ENCODE measurements at regions not wholly inside any gene's neighbourhood (a gene's known extent, or its start where the extent isn't known, plus 50 kb on each side); places are given as distances from the start of the nearest gene placed in this dataset.

- Mint-ChIP-seq H3K9me3 (ENCODE audit: low read depth) (peaks cover 25% of the 10 kb centered on the region), H3K27me3 (no peaks in the 10 kb centered on the region), H3K4me3 (ENCODE audit: low read depth) (no peak overlapping the region), H3K27ac (no peak overlapping the region), H3K36me3 (ENCODE audit: insufficient read depth) (peaks cover 13% of the 10 kb centered on the region), H3K4me1 (ENCODE audit: low read depth) (peaks cover 6% of the 10 kb centered on the region)
- TF ChIP-seq, protein P1, sequence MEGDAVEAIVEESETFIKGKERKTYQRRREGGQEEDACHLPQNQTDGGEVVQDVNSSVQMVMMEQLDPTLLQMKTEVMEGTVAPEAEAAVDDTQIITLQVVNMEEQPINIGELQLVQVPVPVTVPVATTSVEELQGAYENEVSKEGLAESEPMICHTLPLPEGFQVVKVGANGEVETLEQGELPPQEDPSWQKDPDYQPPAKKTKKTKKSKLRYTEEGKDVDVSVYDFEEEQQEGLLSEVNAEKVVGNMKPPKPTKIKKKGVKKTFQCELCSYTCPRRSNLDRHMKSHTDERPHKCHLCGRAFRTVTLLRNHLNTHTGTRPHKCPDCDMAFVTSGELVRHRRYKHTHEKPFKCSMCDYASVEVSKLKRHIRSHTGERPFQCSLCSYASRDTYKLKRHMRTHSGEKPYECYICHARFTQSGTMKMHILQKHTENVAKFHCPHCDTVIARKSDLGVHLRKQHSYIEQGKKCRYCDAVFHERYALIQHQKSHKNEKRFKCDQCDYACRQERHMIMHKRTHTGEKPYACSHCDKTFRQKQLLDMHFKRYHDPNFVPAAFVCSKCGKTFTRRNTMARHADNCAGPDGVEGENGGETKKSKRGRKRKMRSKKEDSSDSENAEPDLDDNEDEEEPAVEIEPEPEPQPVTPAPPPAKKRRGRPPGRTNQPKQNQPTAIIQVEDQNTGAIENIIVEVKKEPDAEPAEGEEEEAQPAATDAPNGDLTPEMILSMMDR (IDR thresholded peaks at IDR 0.05; ENCODE audit: unreplicated experiment): no peak
- DNase-seq (ENCODE audit: low spot score, unreplicated experiment): no peak
Measured at GRCh38 chr6:106035655-106036054, 50.5 kb upstream of the PRDM1 start.

DNA sequence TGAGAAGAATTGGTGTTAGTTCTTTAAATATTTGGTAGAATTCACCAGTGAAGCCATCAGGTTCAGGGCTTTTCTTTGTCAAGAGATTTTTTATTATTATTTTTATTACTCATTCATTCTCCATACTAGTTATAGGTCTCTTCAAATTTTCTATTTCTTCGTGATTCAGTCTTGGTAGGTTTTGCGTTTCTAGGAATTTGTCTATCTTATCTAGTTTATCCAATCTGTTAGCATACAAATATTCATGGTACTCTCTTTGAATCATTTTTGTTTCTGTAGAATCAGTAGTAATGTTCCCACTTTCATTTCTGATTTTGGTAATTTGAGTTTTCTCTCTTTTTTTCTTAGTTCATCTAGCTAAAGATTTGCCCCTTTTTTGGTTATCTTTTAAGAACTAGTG, 52.3 kb upstream of the PRDM1 start:
- Mint-ChIP-seq H3K36me3 (ENCODE audit: insufficient read depth) (peaks cover 13% of the 10 kb centered on the region), H3K27ac (no peak overlapping the region)
- TF ChIP-seq, protein P1 (IDR thresholded peaks at IDR 0.05; ENCODE audit: unreplicated experiment): no peak

DNA sequence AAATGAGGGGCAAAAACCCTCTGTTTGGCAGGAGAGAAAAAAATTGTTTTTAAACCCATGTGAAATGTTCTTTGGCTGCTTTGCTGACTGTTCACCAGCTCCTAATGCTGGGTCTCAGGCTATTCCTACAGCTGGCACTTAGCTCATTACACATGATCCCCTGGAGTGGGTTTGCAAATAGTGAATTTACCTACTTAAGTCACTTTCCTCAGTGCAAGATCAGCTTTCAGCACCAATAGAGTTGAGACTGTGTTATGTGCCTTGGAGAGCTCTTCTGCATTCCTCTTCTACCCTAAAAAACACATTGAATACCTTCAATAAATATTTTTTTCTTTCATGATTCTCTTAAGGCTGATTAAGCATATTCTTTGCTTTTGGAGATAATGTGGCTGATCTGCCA, 58.4 kb upstream of the PRDM1 start:
- peaks cover 9% of the 10 kb centered on the region for H3K4me1 Mint-ChIP-seq (ENCODE audit: low read depth)
- no peaks in the 10 kb centered on the region for H3K36me3 Mint-ChIP-seq (ENCODE audit: insufficient read depth)
- TF ChIP-seq, protein P1 (IDR thresholded peaks at IDR 0.05; ENCODE audit: unreplicated experiment): no peak
- no peaks in the 10 kb centered on the region for H3K9me3 Mint-ChIP-seq (ENCODE audit: low read depth)
- DNase-seq (ENCODE audit: low spot score, unreplicated experiment): no peak
- H3K27ac Mint-ChIP-seq: no peak overlapping the region
- peaks cover 5% of the 10 kb centered on the region for H3K27me3 Mint-ChIP-seq
- H3K4me3 Mint-ChIP-seq (ENCODE audit: low read depth): no peak overlapping the region

More for the DNA sequence above, 52.3 kb upstream of the PRDM1 start:
- Mint-ChIP-seq H3K4me1 (ENCODE audit: low read depth) (no peaks in the 10 kb centered on the region), H3K4me3 (ENCODE audit: low read depth) (no peak overlapping the region), H3K27me3 (no peaks in the 10 kb centered on the region), H3K9me3 (ENCODE audit: low read depth) (peaks cover 25% of the 10 kb centered on the region)
- DNase-seq (ENCODE audit: low spot score, unreplicated experiment): no peak

DNA sequence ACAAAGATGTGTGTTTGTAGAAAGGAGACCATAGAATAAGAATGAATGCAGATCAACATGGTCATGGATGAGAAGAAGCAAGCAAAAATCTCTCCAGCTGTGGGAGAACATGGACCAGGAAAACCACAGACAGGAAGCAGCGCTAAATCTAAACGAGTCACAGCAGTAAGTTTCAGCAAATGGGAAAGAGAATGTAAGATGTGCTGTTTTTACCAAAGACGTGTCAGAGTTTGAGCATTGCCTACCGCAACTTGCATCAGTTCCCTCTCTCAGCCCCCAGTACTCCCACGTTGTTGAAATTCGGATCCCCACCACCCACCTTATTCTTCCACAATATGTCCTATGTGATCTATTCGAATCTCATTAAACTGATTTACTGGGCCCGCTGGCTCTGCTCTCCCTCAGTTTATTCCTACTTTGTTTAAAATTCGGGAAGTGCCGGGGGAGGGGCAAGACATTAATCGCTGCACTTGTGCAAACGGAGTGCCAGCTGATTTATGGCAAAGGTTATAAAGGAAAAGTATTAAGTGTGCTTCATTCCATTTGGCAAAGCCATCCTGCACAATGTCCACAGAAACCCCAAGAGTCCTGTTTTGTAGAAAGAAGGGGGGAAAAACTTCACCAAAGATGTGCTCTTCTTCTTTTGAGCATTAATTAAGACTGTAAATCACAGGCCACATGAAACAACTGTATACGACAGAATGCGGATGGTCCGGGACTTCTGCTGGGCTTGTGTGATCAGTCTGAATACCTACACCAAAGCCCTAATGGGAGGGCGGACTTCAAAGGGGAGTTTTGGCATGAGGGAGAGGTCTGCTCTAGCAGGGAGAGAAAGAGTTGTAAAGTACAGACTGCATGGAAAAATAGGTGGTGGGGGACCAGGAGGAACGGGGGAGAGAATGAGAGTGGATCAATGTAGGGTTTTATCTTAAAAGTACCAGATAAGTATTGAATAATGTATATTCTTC, 59.1 kb upstream of the PRDM1 start:
- Mint-ChIP-seq H3K36me3 (ENCODE audit: insufficient read depth) (no peaks in the 10 kb centered on the region), H3K9me3 (ENCODE audit: low read depth) (no peaks in the 10 kb centered on the region), H3K27me3 (peaks cover 5% of the 10 kb centered on the region), H3K4me3 (ENCODE audit: low read depth) (no peak overlapping the region), H3K27ac (no peak overlapping the region), H3K4me1 (ENCODE audit: low read depth) (peaks cover 9% of the 10 kb centered on the region)
- no peak for DNase-seq (ENCODE audit: low spot score, unreplicated experiment)
- TF ChIP-seq, protein P1 (IDR thresholded peaks at IDR 0.05; ENCODE audit: unreplicated experiment): no peak

DNA sequence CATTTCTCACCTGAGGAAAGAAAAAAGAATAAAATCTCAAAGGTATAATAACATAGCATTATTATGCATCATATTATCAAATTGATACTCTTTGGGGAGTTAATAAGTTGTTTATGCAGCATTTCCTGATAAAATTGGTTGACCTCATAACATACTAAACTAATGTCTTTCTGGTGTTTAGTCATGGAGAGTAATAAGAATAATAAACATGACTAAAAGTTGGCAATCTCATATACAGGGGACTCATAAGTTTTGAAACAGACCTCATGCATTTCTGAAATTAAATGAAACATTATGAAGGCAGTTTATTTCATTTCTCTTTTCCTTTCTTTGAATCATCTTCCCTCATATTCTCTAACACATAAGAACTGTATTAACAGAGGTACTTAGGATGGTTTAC, 60.5 kb upstream of the PRDM1 start:
- TF ChIP-seq, protein P1 (IDR thresholded peaks at IDR 0.05; ENCODE audit: unreplicated experiment): no peak
- Mint-ChIP-seq H3K9me3 (ENCODE audit: low read depth) (no peaks in the 10 kb centered on the region), H3K36me3 (ENCODE audit: insufficient read depth) (no peaks in the 10 kb centered on the region), H3K4me1 (ENCODE audit: low read depth) (peaks cover 9% of the 10 kb centered on the region), H3K27me3 (peaks cover 5% of the 10 kb centered on the region), H3K4me3 (ENCODE audit: low read depth) (no peak overlapping the region), H3K27ac (no peak overlapping the region)
- DNase-seq (ENCODE audit: low spot score, unreplicated experiment): no peak
